ENCODE measurements at regions not wholly inside any gene's neighbourhood (a gene's known extent, or its start where the extent isn't known, plus 50 kb on each side); places are given as distances from the start of the nearest gene placed in this dataset.
"Not testable (repeated sequence)": the region's sequence is repeated elsewhere in the genome, so short reads cannot be mapped to it uniquely, and the experiment has no call there.

- DNase-seq (ENCODE audit: low spot score): not testable (repeated sequence)
Measured at GRCh38 chrX:108843039-108843438, 106.7 kb upstream of the IRS4 start.

GRCh38 chrX:108833993-108834392, 97.6 kb upstream of the IRS4 start:
- no peak for DNase-seq (ENCODE audit: low spot score)

- DNase-seq (ENCODE audit: low spot score): no peak
Measured at GRCh38 chrX:108811891-108812290, 75.5 kb upstream of the IRS4 start.

GRCh38 chrX:108795240-108795639, 58.9 kb upstream of the IRS4 start:
- DNase-seq (ENCODE audit: low spot score): no peak
